ENCODE measurements at regions not wholly inside any gene's neighbourhood (a gene's known extent, or its start where the extent isn't known, plus 50 kb on each side); places are given as distances from the start of the nearest gene placed in this dataset.

- TF ChIP-seq TAF1 (IDR thresholded peaks at IDR 0.05; ENCODE audit: low read depth, low read length) (no peak), POLR2AphosphoS5 (IDR thresholded peaks at IDR 0.05; ENCODE audit: low read depth, low read length) (no peak)
Measured at GRCh38 chr19:28199323-28199722, 1013.6 kb downstream of the UQCRFS1 start.

Data from GM12891 (cell line).